Superior temporal gyrus (tissue), 1 donor: ENCODE measurements at regions not wholly inside any gene's neighbourhood (a gene's known extent, or its start where the extent isn't known, plus 50 kb on each side); places are given as distances from the start of the nearest gene placed in this dataset.
"Not testable (repeated sequence)": the region's sequence is repeated elsewhere in the genome, so short reads cannot be mapped to it uniquely, and the experiment has no call there.

Experiments
- DNase-seq: peaks from one replicate; pipeline ENCODE4 v3.0.0-alpha.2; 2016; ENCODE audit errors: extremely low spot score

- DNase-seq = no peak
Measured at GRCh38 chr10:30763918-30764317, 134.4 kb upstream of the LYZL2 start.

- no peak for DNase-seq
Measured at GRCh38 chr10:30762620-30763019, 133.1 kb upstream of the LYZL2 start.

GRCh38 chr10:30759423-30759822 lies 129.9 kb upstream of the LYZL2 start:
- DNase-seq = no peak

GRCh38 chr10:30758338-30758737 lies 128.8 kb upstream of the LYZL2 start:
- no peak for DNase-seq

- no peak for DNase-seq
Measured at GRCh38 chr10:30756896-30757295, 127.3 kb upstream of the LYZL2 start.

GRCh38 chr10:30756151-30756550 lies 126.6 kb upstream of the LYZL2 start:
- no peak for DNase-seq

GRCh38 chr10:30755441-30755953 lies 125.9 kb upstream of the LYZL2 start:
- no peak for DNase-seq

GRCh38 chr10:30752481-30752881 lies 122.9 kb upstream of the LYZL2 start:
- no peak for DNase-seq

- peak; percentile 86 for DNase-seq
Measured at GRCh38 chr10:30751678-30752331, 122.3 kb upstream of the LYZL2 start.

GRCh38 chr10:30750971-30751677 lies 121.6 kb upstream of the LYZL2 start:
- DNase-seq = no peak

- no peak for DNase-seq
Measured at GRCh38 chr10:30749385-30749784, 119.8 kb upstream of the LYZL2 start.

GRCh38 chr10:30748152-30748973 lies 118.8 kb upstream of the LYZL2 start:
- no peak for DNase-seq

GRCh38 chr10:30747633-30748032 lies 118.1 kb upstream of the LYZL2 start:
- DNase-seq = no peak

- DNase-seq = no peak
Measured at GRCh38 chr10:30745953-30746352, 116.4 kb upstream of the LYZL2 start.

GRCh38 chr10:30744106-30744505 lies 114.6 kb upstream of the LYZL2 start:
- no peak for DNase-seq

GRCh38 chr10:30743586-30743985 lies 114.0 kb upstream of the LYZL2 start:
- no peak for DNase-seq

- DNase-seq = no peak
Measured at GRCh38 chr10:30742471-30742870, 112.9 kb upstream of the LYZL2 start.

- not testable (repeated sequence) for DNase-seq
Measured at GRCh38 chr10:30740774-30741173, 111.2 kb upstream of the LYZL2 start.

GRCh38 chr10:30738416-30738815 lies 108.9 kb upstream of the LYZL2 start:
- no peak for DNase-seq

- no peak for DNase-seq
Measured at GRCh38 chr10:30737931-30738391, 108.4 kb upstream of the LYZL2 start.

- DNase-seq = no peak
Measured at GRCh38 chr10:30736685-30737232, 107.2 kb upstream of the LYZL2 start.

GRCh38 chr10:30734901-30735300 lies 105.3 kb upstream of the LYZL2 start:
- DNase-seq = no peak
